COR-L47 (cell line): ENCODE measurements at regions not wholly inside any gene's neighbourhood (a gene's known extent, or its start where the extent isn't known, plus 50 kb on each side); places are given as distances from the start of the nearest gene placed in this dataset.

Source experiments
- DNase-seq: peaks from one replicate; lab custom pipeline; 2025; lab: John Stamatoyannopoulos, UW

- DNase-seq: no peak
Measured at GRCh38 chr3:1551741-1552140, 458.9 kb downstream of the CNTN6 start.

GRCh38 chr3:1552831-1553230 lies 460.0 kb downstream of the CNTN6 start:
- no peak for DNase-seq

- no peak for DNase-seq
Measured at GRCh38 chr3:1561427-1561826, 468.6 kb downstream of the CNTN6 start.

DNA sequence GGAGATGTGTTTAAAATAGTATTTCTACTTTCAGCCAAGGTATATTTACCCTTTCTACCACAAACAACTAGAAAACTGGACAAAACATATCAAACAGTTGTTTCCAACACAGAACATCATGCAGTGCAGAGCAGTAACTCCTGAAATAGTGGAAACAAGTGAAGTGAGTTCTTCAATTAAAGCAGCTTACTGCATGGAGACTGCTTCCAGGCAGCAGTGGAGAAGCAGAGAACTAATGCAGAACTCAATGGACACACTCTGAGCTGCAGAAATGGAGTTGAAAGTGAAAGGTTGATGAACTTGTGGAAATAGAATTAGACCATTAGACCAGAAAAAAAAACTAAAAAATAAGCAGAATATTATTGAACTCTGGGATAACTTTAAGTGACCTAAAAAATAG lies 478.9 kb downstream of the CNTN6 start:
- no peak for DNase-seq

GRCh38 chr3:1576047-1576446 lies 483.2 kb downstream of the CNTN6 start:
- no peak for DNase-seq

- DNase-seq: no peak
Measured at GRCh38 chr3:1578124-1578806, 485.4 kb downstream of the CNTN6 start.

DNA sequence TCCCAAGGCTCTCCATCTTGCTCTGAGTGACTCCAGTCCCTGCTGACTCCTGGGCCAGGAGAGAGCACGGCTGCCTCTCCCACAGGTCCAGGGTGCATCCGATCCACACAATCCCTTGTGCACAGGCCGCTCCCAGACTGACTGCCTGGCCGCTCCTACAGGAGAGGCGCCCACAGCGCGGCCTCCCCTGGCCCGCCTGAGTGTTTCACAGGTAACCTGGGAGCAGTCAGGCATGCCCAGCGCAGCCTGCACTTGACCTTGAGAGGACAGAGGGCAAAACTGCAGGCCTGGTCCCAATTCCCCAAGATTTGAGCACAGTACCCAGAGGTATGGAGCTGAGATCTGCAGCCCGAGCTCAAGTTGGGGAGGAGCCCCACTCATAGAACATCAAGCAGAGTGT lies 490.2 kb downstream of the CNTN6 start:
- no peak for DNase-seq

- no peak for DNase-seq
Measured at GRCh38 chr3:1587426-1587825, 494.6 kb downstream of the CNTN6 start.

DNA sequence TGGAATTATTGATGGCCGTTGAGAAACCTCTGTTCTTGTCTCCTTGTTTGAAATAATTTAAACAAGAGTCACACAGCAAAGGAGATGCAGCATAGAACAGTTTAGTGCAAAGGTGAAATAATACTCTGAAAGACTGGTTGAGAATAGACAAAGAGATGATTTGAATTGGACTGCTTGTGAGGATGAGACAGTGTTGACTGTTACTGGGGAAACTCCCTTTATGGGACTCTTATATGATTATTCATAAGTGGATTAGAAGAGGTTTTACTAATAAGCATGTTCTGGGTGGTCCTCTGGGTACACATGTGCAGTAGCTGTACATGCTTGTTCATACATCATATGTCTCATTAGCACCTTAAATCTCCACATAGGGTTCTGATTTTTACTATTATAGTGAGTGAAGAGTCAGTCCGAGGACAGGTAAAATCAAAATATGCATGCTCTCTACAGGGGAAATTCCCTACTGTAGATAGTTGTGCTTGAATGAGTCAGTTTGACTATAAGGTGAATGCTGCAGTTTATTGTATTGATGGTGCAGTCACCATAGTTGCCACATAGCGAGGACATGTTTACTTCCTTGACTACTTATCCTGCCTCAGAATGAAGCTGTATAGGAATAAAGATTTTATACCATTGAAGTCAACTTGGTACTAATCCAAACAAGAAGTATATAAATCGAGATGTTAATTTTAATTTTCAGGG lies 498.7 kb downstream of the CNTN6 start:
- no peak for DNase-seq

- no peak for DNase-seq
Measured at GRCh38 chr3:1594940-1595339, 502.1 kb downstream of the CNTN6 start.

DNA sequence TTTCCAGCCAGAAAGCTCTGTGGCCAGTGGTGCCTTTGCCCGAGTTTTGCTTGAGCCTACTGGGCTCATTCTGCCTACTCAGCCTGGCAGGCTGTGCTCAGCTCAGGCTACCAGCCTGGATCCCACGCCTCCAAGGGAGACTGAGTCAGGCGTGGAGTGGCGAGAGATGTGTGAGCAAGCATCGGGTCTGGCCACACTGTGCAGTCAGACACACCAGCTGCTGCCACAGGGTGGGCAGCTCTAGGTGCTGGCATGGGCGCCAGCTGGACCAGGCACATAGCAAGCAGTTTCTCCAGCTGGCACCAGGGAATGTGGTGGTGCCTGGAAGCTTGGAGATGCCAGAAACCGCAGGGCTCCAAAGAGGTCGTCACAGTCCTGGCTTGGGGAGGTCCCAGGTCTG lies 498.5 kb upstream of the CNTN4 start:
- DNase-seq: no peak

DNA sequence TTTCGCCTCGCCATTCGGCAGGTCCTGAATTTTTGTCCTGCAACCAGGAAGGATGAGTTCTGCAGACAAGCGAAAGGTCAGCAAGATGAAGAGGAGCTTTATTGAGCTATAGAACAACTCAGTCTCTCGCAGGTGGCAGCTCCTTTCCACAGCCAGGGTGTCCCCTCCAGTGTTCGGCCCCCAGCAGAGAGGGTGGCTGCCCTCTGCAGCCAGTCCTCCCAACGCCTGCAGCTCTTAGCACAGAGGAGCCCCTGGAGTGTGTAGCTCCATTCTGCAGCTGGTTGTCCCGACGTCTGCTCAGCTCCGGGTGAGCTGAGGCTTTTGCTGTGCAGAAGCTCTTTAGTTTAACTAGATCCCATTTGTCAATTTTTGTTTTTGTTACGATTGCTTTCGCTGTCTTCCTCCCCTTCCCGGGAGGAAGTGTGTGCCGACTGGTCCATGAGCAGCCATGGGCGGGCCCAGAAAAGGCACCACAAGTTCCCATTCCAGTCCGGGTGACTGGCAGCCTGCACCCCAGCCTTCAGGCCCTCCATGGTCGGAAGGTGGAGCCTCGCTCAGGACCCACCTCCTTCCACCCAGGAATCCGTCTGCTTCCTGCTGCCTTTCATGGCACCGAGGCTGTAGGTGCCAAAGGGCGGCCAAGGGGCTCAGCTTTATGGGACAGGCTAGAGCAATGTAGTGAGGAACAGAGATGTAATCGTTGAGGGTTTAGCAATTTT lies 497.8 kb upstream of the CNTN4 start:
- no peak for DNase-seq

- peak; percentile 8 for DNase-seq
Measured at GRCh38 chr3:1609416-1609815, 489.2 kb upstream of the CNTN4 start.

GRCh38 chr3:1611824-1612223 lies 486.8 kb upstream of the CNTN4 start:
- DNase-seq: no peak

GRCh38 chr3:1613962-1614361 lies 484.7 kb upstream of the CNTN4 start:
- no peak for DNase-seq

- DNase-seq: no peak
Measured at GRCh38 chr3:1616744-1617143, 481.9 kb upstream of the CNTN4 start.

- DNase-seq: no peak
Measured at GRCh38 chr3:1623896-1624295, 474.8 kb upstream of the CNTN4 start.

DNA sequence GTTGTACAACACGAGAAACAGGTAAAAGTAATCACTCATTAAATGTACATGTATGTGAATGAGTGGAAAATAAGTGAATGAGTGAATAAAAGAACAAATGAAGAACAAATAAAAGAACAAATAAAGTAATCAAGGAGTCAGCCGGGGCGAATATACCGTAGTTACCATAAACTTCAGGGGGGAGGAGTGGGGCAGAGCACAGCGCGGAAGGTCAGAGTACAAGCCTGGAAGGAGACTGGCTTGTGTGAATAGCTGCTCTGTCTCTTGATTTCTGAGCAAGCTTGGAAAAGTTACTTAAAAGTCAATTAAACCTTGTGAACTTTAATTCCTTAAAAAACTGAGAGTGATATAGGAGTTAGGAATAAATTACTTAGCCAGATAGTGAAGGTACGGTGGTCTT lies 466.5 kb upstream of the CNTN4 start:
- DNase-seq: no peak

- no peak for DNase-seq
Measured at GRCh38 chr3:1661839-1662238, 436.8 kb upstream of the CNTN4 start.

DNA sequence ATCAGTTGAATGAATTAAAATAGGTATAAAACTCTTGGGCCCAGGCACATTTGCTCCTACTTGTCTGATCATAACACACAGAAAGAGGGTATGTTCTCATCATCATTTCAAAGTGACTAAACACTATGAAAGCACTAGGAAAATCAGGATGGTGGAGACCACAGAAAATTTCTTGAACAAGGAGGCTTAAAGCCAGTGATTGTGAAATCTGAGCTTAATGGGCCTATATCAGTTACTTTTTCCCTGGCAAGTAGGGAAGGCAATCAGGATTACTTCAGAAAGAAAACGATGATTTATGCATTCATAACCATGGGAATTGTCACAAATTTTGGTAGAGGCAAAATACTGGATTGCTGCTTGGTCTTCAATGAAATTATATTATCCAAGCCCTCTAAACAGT lies 434.4 kb upstream of the CNTN4 start:
- DNase-seq: no peak

GRCh38 chr3:1666865-1667264 lies 431.8 kb upstream of the CNTN4 start:
- no peak for DNase-seq

DNA sequence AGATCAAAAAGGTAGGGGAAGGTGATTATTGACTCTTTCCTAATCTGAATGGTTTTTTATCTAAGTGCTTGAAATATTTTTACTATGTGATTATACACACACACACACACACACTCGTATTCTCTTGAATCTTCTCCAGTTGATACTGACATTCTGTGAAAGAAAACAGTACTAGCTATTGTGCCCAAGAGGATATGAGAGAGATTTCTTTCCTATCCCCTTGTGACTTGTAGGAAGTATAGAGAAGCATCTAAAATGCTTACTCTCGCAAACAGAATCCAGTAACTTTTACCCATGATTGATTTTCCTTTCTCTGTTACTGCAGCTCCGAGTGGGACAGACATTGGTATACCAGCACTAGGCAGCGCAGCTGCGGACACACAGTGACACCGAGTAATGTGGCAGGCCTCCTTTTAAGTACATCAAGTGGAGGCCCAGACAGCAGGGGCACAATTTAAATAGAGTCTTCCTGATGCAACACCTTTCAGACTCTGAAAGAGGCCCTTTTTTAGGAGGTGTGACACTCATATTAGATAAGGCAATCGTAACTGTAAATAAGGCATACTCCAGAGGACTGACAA lies 421.0 kb upstream of the CNTN4 start:
- DNase-seq: no peak

GRCh38 chr3:1692428-1692827 lies 406.2 kb upstream of the CNTN4 start:
- DNase-seq: no peak
